GM23248 (cell line): ENCODE measurements at regions not wholly inside any gene's neighbourhood (a gene's known extent, or its start where the extent isn't known, plus 50 kb on each side); places are given as distances from the start of the nearest gene placed in this dataset.

Experiments
- EZH2 ChIP-seq: fragments of 200-600 bp; sonication (generic); IDR thresholded peaks from 2 replicates; pipeline ENCODE4 v1.6.1; 2018; ENCODE audit warnings: antibody characterized with exemption, mild to moderate bottlenecking; ENCODE audit not compliant: insufficient read depth, poor library complexity, severe bottlenecking
- EZH2phosphoT487 ChIP-seq: fragments of 200-600 bp; sonication (generic); IDR thresholded peaks from 2 replicates; pipeline ENCODE4 v1.6.1; 2018; ENCODE audit warnings: antibody characterized with exemption, moderate library complexity, mild to moderate bottlenecking, low read depth; ENCODE audit not compliant: insufficient read depth

- TF ChIP-seq EZH2 (no peak), EZH2phosphoT487 (no peak)
These were observed 60.4 kb upstream of the CDIN1 start for GRCh38 chr15:36519067-36519466.
